Hepatocyte (in vitro differentiated cells): ENCODE measurements at regions not wholly inside any gene's neighbourhood (a gene's known extent, or its start where the extent isn't known, plus 50 kb on each side); places are given as distances from the start of the nearest gene placed in this dataset.

ENCODE experiments used
- CTCF ChIP-seq: fragments of 200-600 bp; sonication (generic); IDR thresholded peaks from 2 replicates; pipeline ENCODE4 v1.5.1; 2016; ENCODE audit warnings: antibody characterized with exemption, mild to moderate bottlenecking; ENCODE audit not compliant: poor library complexity
- EZH2 ChIP-seq: fragments of 200-600 bp; sonication (generic); IDR thresholded peaks from 2 replicates; pipeline ENCODE4 v1.6.1; 2016; ENCODE audit warnings: antibody characterized with exemption, mild to moderate bottlenecking, borderline replicate concordance
- EZH2phosphoT487 ChIP-seq: fragments of 200-600 bp; sonication (generic); IDR thresholded peaks from one replicate; pipeline ENCODE4 v1.6.1; 2018; ENCODE audit warnings: antibody characterized with exemption, mild to moderate bottlenecking, low read depth, moderate library complexity; ENCODE audit not compliant: unreplicated experiment, severe bottlenecking

DNA sequence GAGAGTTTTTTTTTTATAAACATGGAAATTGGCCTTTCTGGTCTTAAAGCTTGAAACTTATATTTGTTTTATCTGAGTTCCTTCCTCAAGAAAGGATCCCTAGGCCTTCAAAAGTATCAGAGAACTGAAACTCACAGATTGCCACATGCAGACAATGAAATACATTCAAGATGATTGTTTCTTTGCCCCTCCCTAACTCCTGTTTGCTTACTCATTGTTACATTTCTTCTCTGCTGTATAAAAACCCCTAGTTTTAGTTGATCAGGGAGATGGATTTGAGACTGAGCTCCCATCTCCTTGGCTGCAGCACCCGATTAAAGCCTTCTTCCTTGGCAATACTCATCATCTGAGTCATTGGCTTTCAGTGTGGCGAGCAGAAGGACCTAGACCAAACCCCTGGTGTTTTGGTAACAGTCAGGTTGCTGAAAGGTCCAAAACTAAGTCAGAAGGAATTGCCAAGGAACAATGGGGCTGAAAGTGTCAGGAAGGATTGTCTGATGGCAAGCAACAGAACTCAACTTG, 132.3 kb upstream of the SULF2 start:
- TF ChIP-seq EZH2, result no peak
- TF ChIP-seq CTCF, result no peak
- no peak for TF ChIP-seq EZH2phosphoT487
